Gastrocnemius medialis (tissue), 4 donors: ENCODE measurements at regions not wholly inside any gene's neighbourhood (a gene's known extent, or its start where the extent isn't known, plus 50 kb on each side); places are given as distances from the start of the nearest gene placed in this dataset.

Experiments
- POLR2A ChIP-seq, 2 donors: fragments of 450-650 bp; IDR thresholded peaks; one replicate each; pipeline ENCODE4 v1.6.1; 2017; ENCODE audit warnings: antibody characterized with exemption in 2 of 2, mild to moderate bottlenecking in 2 of 2, moderate library complexity in 2 of 2
- TF ChIP-seq, protein P1 (sequence below), 5 experiments: fragments of 450-650 bp in 3 of 5; fragments of 200-600 bp in 2 of 5; sonication (generic) in 2 of 5; IDR thresholded peaks in 4 of 5; conservative IDR thresholded peaks in 1 of 5; 1 replicate in 4 of 5; 2 replicates in 1 of 5; pipeline ENCODE4 v1.5.1; 2016 to 2019; ENCODE audit warnings: antibody characterized with exemption in 5 of 5, mild to moderate bottlenecking in 3 of 5, moderate library complexity in 3 of 5

DNA sequence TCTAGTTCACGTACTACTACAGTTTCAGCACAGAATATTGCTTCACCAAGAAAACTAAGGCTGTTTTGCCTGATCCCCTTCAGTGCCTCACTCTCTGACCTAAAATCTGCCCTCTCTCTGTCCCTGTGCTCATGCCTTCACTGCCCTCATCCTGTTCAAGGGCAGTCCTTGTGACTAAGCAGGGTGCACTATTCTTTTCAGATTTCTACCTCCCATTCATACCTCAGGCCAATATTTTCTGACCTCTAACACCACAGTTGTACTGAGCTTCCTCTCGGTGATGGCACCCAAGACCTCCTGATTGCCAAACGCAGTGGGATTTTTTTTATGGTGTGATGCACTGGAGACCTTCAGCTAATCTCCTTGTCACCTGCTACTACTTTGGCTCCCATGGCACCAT lies 57.7 kb upstream of the GADD45A start:
- TF ChIP-seq, protein P1, sequence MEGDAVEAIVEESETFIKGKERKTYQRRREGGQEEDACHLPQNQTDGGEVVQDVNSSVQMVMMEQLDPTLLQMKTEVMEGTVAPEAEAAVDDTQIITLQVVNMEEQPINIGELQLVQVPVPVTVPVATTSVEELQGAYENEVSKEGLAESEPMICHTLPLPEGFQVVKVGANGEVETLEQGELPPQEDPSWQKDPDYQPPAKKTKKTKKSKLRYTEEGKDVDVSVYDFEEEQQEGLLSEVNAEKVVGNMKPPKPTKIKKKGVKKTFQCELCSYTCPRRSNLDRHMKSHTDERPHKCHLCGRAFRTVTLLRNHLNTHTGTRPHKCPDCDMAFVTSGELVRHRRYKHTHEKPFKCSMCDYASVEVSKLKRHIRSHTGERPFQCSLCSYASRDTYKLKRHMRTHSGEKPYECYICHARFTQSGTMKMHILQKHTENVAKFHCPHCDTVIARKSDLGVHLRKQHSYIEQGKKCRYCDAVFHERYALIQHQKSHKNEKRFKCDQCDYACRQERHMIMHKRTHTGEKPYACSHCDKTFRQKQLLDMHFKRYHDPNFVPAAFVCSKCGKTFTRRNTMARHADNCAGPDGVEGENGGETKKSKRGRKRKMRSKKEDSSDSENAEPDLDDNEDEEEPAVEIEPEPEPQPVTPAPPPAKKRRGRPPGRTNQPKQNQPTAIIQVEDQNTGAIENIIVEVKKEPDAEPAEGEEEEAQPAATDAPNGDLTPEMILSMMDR (IDR thresholded peaks at IDR 0.05 in 4 of 5, conservative IDR thresholded peaks at IDR 0.05 in 1 of 5): no peak
- no peak for TF ChIP-seq POLR2A (IDR thresholded peaks at IDR 0.05)
